ENCODE measurements at regions not wholly inside any gene's neighbourhood (a gene's known extent, or its start where the extent isn't known, plus 50 kb on each side); places are given as distances from the start of the nearest gene placed in this dataset.
A peak's percentile ranks its signal among the peaks of the same experiment; 100 is the strongest.

GRCh38 chr2:7931808-7932207, 750.0 kb upstream of the ID2 start:
- no peak for DNase-seq (ENCODE audit: low spot score)

- no peak for DNase-seq (ENCODE audit: low spot score)
Observed at GRCh38 chr2:7933672-7934071, 748.2 kb upstream of the ID2 start.

- no peak for DNase-seq (ENCODE audit: low spot score)
Observed at GRCh38 chr2:7934476-7934875, 747.4 kb upstream of the ID2 start.

- DNase-seq (ENCODE audit: low spot score): no peak
Observed at GRCh38 chr2:7937082-7937481, 744.8 kb upstream of the ID2 start.

- no peak for DNase-seq (ENCODE audit: low spot score)
Observed at GRCh38 chr2:7940723-7941122, 741.1 kb upstream of the ID2 start.

- no peak for DNase-seq (ENCODE audit: low spot score)
Observed at GRCh38 chr2:7943446-7943845, 738.4 kb upstream of the ID2 start.

- DNase-seq (ENCODE audit: low spot score): no peak
Observed at GRCh38 chr2:7945026-7945425, 736.8 kb upstream of the ID2 start.

GRCh38 chr2:7950035-7950612, 731.7 kb upstream of the ID2 start:
- DNase-seq (ENCODE audit: low spot score): no peak

- DNase-seq (ENCODE audit: low spot score): no peak
Observed at GRCh38 chr2:7951001-7951400, 730.9 kb upstream of the ID2 start.

- no peak for DNase-seq (ENCODE audit: low spot score)
Observed at GRCh38 chr2:7951490-7951889, 730.4 kb upstream of the ID2 start.

- peak; percentile 42 for DNase-seq (ENCODE audit: low spot score)
Observed at GRCh38 chr2:7952046-7952745, 729.7 kb upstream of the ID2 start.

- DNase-seq (ENCODE audit: low spot score): no peak
Observed at GRCh38 chr2:7953195-7953594, 728.7 kb upstream of the ID2 start.

- no peak for DNase-seq (ENCODE audit: low spot score)
Observed at GRCh38 chr2:7954234-7954633, 727.6 kb upstream of the ID2 start.

GRCh38 chr2:7956126-7956689, 725.6 kb upstream of the ID2 start:
- no peak for DNase-seq (ENCODE audit: low spot score)

GRCh38 chr2:7961550-7961949, 720.3 kb upstream of the ID2 start:
- DNase-seq (ENCODE audit: low spot score): no peak

- no peak for DNase-seq (ENCODE audit: low spot score)
Observed at GRCh38 chr2:7962161-7962560, 719.7 kb upstream of the ID2 start.

- no peak for DNase-seq (ENCODE audit: low spot score)
Observed at GRCh38 chr2:7963787-7964186, 718.1 kb upstream of the ID2 start.

- no peak for DNase-seq (ENCODE audit: low spot score)
Observed at GRCh38 chr2:7966032-7966431, 715.8 kb upstream of the ID2 start.

GRCh38 chr2:7967707-7968405, 714.0 kb upstream of the ID2 start:
- no peak for DNase-seq (ENCODE audit: low spot score)

GRCh38 chr2:7969756-7970515, 711.9 kb upstream of the ID2 start:
- DNase-seq (ENCODE audit: low spot score): no peak

- DNase-seq (ENCODE audit: low spot score): no peak
Observed at GRCh38 chr2:7971248-7971647, 710.6 kb upstream of the ID2 start.

GRCh38 chr2:7971841-7972240, 710.0 kb upstream of the ID2 start:
- DNase-seq (ENCODE audit: low spot score): no peak

Measured in H4 (cell line).